ENCODE measurements at regions not wholly inside any gene's neighbourhood (a gene's known extent, or its start where the extent isn't known, plus 50 kb on each side); places are given as distances from the start of the nearest gene placed in this dataset.
A peak's percentile ranks its signal among the peaks of the same experiment; 100 is the strongest.

DNA sequence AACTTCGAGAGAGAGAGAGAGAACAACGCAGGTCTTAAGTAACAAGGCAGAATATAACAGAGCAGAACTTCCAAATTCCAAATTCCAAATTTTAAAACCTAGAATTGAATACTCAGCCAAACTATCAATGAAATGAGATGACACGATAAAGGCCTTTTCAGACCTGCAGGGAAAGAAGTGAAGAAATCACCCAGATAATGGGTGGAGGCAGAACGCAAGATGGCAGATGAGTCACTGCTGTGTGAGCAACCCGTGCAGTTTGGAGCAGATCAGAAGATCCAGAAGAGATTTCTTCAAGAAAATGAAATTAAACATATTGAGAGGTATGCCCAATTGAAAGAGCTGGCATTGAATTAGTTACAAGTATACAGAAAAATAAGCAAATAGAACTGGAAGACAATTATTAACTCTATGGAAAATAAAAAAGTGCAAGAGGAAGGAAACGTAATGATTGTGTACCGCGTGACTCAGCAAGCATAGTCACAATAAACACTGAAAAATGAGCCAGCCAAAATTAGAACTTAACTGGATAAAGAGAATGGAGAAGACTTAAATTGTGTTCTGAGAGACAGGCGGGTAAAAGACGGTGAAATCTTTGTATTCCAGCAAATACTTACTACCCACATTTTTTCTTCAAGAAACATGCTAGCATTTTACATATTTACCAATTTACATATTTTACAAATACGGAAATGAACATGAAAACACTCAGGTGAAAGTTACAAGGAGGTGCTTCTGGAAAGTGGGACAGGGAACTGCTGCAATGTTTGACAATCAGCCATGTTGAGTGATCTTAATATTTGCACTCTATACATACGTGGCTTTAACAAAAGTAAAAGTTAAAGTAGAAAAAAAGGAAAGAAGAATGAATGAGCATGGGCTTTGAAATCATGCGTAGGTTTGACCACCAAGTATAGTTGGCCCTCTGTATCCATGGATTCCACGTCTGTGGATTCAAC, 87.9 kb upstream of the CDYL start (continued):
- TF ChIP-seq ZBTB26 (CRISPR knock-in tag; IDR thresholded peaks at IDR 0.05): peak; percentile 75; the same call in 1 of the 2 replicates
- 0 out of 2 replicates have a peak, but pooled peaks have one; percentile 14 for TF ChIP-seq GTF2A2 (tag; IDR thresholded peaks at IDR 0.05)
- peak; percentile 98 for TF ChIP-seq DPF2 (IDR thresholded peaks at IDR 0.05)
- 0 out of 2 replicates have a peak, but pooled peaks have one; percentile 41 for TF ChIP-seq HINFP (tag; conservative IDR thresholded peaks at IDR 0.05; ENCODE audit: low read depth)
- TF ChIP-seq KLF6 (CRISPR knock-in tag; IDR thresholded peaks at IDR 0.05; ENCODE audit: borderline replicate concordance): peak; percentile 68; the same call in 1 of the 2 replicates
- TF ChIP-seq E2F8 (IDR thresholded peaks at IDR 0.05; ENCODE audit: low read depth, partially characterized antibody): no peak
- peak; percentile 77 for TF ChIP-seq GTF2E2 (tag; IDR thresholded peaks at IDR 0.05)
- TF ChIP-seq NCOR1 (IDR thresholded peaks at IDR 0.05): 0 out of 2 replicates have a peak, but pooled peaks have one; percentile 23
- TF ChIP-seq ATF1 (CRISPR knock-in tag; IDR thresholded peaks at IDR 0.05): no peak
- peak; percentile 78 for TF ChIP-seq ATF1 (tag; IDR thresholded peaks at IDR 0.05)
- TF ChIP-seq NR2C1 (IDR thresholded peaks at IDR 0.05): no peak; the same call in 1 of the 2 replicates
- 0 out of 2 replicates have a peak, but pooled peaks have one; percentile 12 for TF ChIP-seq NR2C1 (tag; IDR thresholded peaks at IDR 0.05)
- no peak for TF ChIP-seq NCOA1 (IDR thresholded peaks at IDR 0.05; ENCODE audit: low read depth)
- peak; percentile 59 for TF ChIP-seq FOS (IDR thresholded peaks at IDR 0.05; ENCODE audit: extremely low read depth, insufficient read length)
- 0 out of 2 replicates have a peak, but pooled peaks have one; percentile 29 for TF ChIP-seq SNIP1 (IDR thresholded peaks at IDR 0.05; ENCODE audit: low read depth)
- no peak for TF ChIP-seq ZNF57 (CRISPR knock-in tag; IDR thresholded peaks at IDR 0.05)
- no peak for TF ChIP-seq ZNF408 (CRISPR knock-in tag; IDR thresholded peaks at IDR 0.05; ENCODE audit: low read depth)
- TF ChIP-seq POLR2H (tag; IDR thresholded peaks at IDR 0.05; ENCODE audit: low read depth): peak; percentile 54
- 0 out of 2 replicates have a peak, but pooled peaks have one; percentile 39 for TF ChIP-seq ZKSCAN8 (CRISPR knock-in tag; IDR thresholded peaks at IDR 0.05)

Data from K562 (cell line).